PC-3 (cell line): ENCODE measurements at regions not wholly inside any gene's neighbourhood (a gene's known extent, or its start where the extent isn't known, plus 50 kb on each side); places are given as distances from the start of the nearest gene placed in this dataset.

Experiments
- ATAC-seq: fragments of 200-7000 bp; cut with Tn5 transposase; 2 replicates; pipeline ENCODE4 v1.9.1; 2020; ENCODE audit warnings: mild to moderate bottlenecking, moderate library complexity
- BruUV-seq: library from RNA; stranded (reverse); fragments of 400-500 nt; replicated peaks from 2 replicates; lab custom pipeline; 2021; lab: Mats Ljungman, UMichigan
- CTCF ChIA-PET: fragments of 300-600 bp; sonication (Branson Sonifier 250); formaldehyde crosslinking; loops from one replicate; lab custom pipeline; 2022; ENCODE audit warnings: antibody characterized with exemption; lab: Charles Lee
- POLR2A ChIA-PET: fragments of 300-600 bp; sonication (Branson Sonifier 250); formaldehyde crosslinking; loops from one replicate; lab custom pipeline; 2022; ENCODE audit warnings: antibody characterized with exemption; ENCODE audit not compliant: unreplicated experiment; lab: Charles Lee
- DNase-seq: peaks from one replicate; pipeline ENCODE4 v3.0.0-alpha.2; 2015
- H2AFZ ChIP-seq: fragments of 300-600 bp; sonication (generic); 2 replicates; pipeline ENCODE4 v1.6.0; 2016; ENCODE audit warnings: antibody characterized with exemption, low read length
- H3F3A ChIP-seq: fragments of 300-600 bp; sonication (generic); one replicate; pipeline ENCODE4 v1.6.0; 2017; ENCODE audit warnings: antibody characterized with exemption, low read length, control low read depth, mild to moderate bottlenecking; ENCODE audit not compliant: unreplicated experiment
- H3K27ac ChIP-seq: fragments of 300-600 bp; sonication (generic); 2 replicates; pipeline ENCODE4 v1.5.1; 2016; ENCODE audit warnings: mild to moderate bottlenecking, low read length
- H3K27me3 ChIP-seq: fragments of 300-600 bp; sonication (generic); 2 replicates; pipeline ENCODE4 v1.6.1; 2016; ENCODE audit warnings: low read length, mixed read lengths
- H3K36me3 ChIP-seq: fragments of 300-600 bp; sonication (generic); 2 replicates; pipeline ENCODE4 v1.6.1; 2016; ENCODE audit warnings: low read depth, mixed run types, low read length, mixed read lengths
- H3K4me1 ChIP-seq: fragments of 300-600 bp; sonication (generic); 2 replicates; pipeline ENCODE4 v1.5.1; 2016; ENCODE audit warnings: low read length; ENCODE audit not compliant: insufficient read depth
- H3K4me2 ChIP-seq: fragments of 300-600 bp; sonication (generic); 2 replicates; pipeline ENCODE4 v1.6.0; 2016; ENCODE audit warnings: low read length
- H3K4me3 ChIP-seq: fragments of 300-600 bp; sonication (generic); 2 replicates; pipeline ENCODE4 v1.5.1; 2016; ENCODE audit warnings: mild to moderate bottlenecking, low read length, mixed read lengths
- H3K79me2 ChIP-seq: fragments of 300-600 bp; sonication (generic); 2 replicates; pipeline ENCODE4 v1.6.1; 2017; ENCODE audit warnings: low read length, mixed read lengths
- H3K9ac ChIP-seq: fragments of 300-600 bp; sonication (generic); 2 replicates; pipeline ENCODE4 v1.6.0; 2016; ENCODE audit warnings: mild to moderate bottlenecking, low read length
- H3K9me2 ChIP-seq: fragments of 300-600 bp; sonication (generic); replicated peaks from 2 replicates; pipeline ENCODE4 v1.6.1; 2016; ENCODE audit warnings: mixed run types, low read length, mixed read lengths
- H3K9me3 ChIP-seq: fragments of 300-600 bp; sonication (generic); 2 replicates; pipeline ENCODE4 v1.6.1; 2016; ENCODE audit warnings: low read length, mixed read lengths
- H4K20me1 ChIP-seq: fragments of 300-600 bp; sonication (generic); 2 replicates; pipeline ENCODE4 v1.6.1; 2016; ENCODE audit warnings: low read length, mixed read lengths
- CTCF ChIP-seq: fragments of 300-600 bp; sonication (generic); conservative IDR thresholded peaks from 2 replicates; pipeline ENCODE4 v1.5.1; 2017; ENCODE audit warnings: antibody characterized with exemption, low read depth, mild to moderate bottlenecking, low read length
- EZH2 ChIP-seq: fragments of 300-600 bp; sonication (generic); IDR thresholded peaks from one replicate; pipeline ENCODE4 v1.6.1; 2017; ENCODE audit warnings: antibody characterized with exemption, mild to moderate bottlenecking, low read length; ENCODE audit not compliant: unreplicated experiment
- EZH2phosphoT487 ChIP-seq: fragments of 300-600 bp; sonication (generic); IDR thresholded peaks from 2 replicates; pipeline ENCODE4 v1.6.1; 2018; ENCODE audit warnings: mild to moderate bottlenecking, antibody characterized with exemption, low read length, borderline replicate concordance
- intact Hi-C: fragments of 100-400 bp; cut with micrococcal nuclease; formaldehyde crosslinking; loops from 2 replicates; pipeline ENCODE4 v1.9.0; 2023

- DNase-seq (no peak), ATAC-seq (no peak)
- no peaks in the 10 kb centered on the region for H3K9me2 ChIP-seq
- no peaks in the 10 kb centered on the region for H3F3A ChIP-seq
- H2AFZ ChIP-seq: no peak overlapping the region
- POLR2A ChIA-PET: no interaction called here
- 0 out of 2 replicates have a peak, but pooled peaks cover 4% of the 10 kb centered on the region for H3K9me3 ChIP-seq
- no peaks in the 10 kb centered on the region for H4K20me1 ChIP-seq
- H3K4me2 ChIP-seq: no peak overlapping the region
- no peak overlapping the region for H3K27ac ChIP-seq
- no TSS peak for BruUV-seq
- no peak overlapping the region for H3K9ac ChIP-seq
- H3K36me3 ChIP-seq: no peaks in the 10 kb centered on the region
- H3K27me3 ChIP-seq: no peaks in the 10 kb centered on the region
- H3K4me3 ChIP-seq: no peak overlapping the region
- peaks cover 4% of the 10 kb centered on the region; the same call in 1 of the 2 replicates for H3K4me1 ChIP-seq
- no peak for TF ChIP-seq EZH2
- no peak for TF ChIP-seq CTCF
- no peak for TF ChIP-seq EZH2phosphoT487
- intact Hi-C loops: loop anchor here (2.0 to 5.0 kb wide), 2 partner anchors 53 to 60 kb away; no protein-coding TSS in a partner anchor
- CTCF ChIA-PET: no interaction called here
- H3K79me2 ChIP-seq: no peaks in the 10 kb centered on the region
These were observed 1716.6 kb downstream of the MRPL39 start for GRCh38 chr21:23890652-23891051.

- no peak for TF ChIP-seq EZH2
- TF ChIP-seq EZH2phosphoT487: no peak
- TF ChIP-seq CTCF: no peak
- Histone ChIP-seq H3K27ac (no peak overlapping the region), H3K4me2 (no peak overlapping the region), H3K36me3 (no peaks in the 10 kb centered on the region), H3K4me1 (peaks cover 4% of the 10 kb centered on the region; the same call in 1 of the 2 replicates), H3K4me3 (no peak overlapping the region), H3K27me3 (no peaks in the 10 kb centered on the region), H3K9ac (no peak overlapping the region), H3K9me3 (0 out of 2 replicates have a peak, but pooled peaks cover 4% of the 10 kb centered on the region), H4K20me1 (no peaks in the 10 kb centered on the region), H2AFZ (no peak overlapping the region), H3K79me2 (no peaks in the 10 kb centered on the region), H3F3A (no peaks in the 10 kb centered on the region), H3K9me2 (no peaks in the 10 kb centered on the region)
- ATAC-seq (no peak), DNase-seq (no peak)
- intact Hi-C loops: no loop called here
- BruUV-seq: no TSS peak
- POLR2A ChIA-PET: no interaction called here
- CTCF ChIA-PET: no interaction called here
These were observed 1719.5 kb downstream of the MRPL39 start for GRCh38 chr21:23887725-23888306.
